C4-2B (cell line): ENCODE measurements at regions not wholly inside any gene's neighbourhood (a gene's known extent, or its start where the extent isn't known, plus 50 kb on each side); places are given as distances from the start of the nearest gene placed in this dataset.

Source experiments
- CTCF ChIP-seq: fragments of 450-650 bp; conservative IDR thresholded peaks from 2 replicates; pipeline ENCODE4 v1.5.1; 2017; ENCODE audit warnings: mild to moderate bottlenecking
- ZFX ChIP-seq: fragments of 450-650 bp; IDR thresholded peaks from 2 replicates; pipeline ENCODE4 v1.6.1; 2017

GRCh38 chr7:18206331-18206730, 178.7 kb upstream of the PRPS1L1 start:
- TF ChIP-seq CTCF (no peak), ZFX (no peak)
